GM23338 (cell line): ENCODE measurements at regions not wholly inside any gene's neighbourhood (a gene's known extent, or its start where the extent isn't known, plus 50 kb on each side); places are given as distances from the start of the nearest gene placed in this dataset.

ENCODE experiments used
- ATAC-seq: fragments of 200-7000 bp; cut with Tn5 transposase; 3 replicates; pipeline ENCODE4 v1.9.1; 2020
- DNase-seq: peaks from one replicate; pipeline ENCODE4 v3.0.0-alpha.2; 2015; ENCODE audit warnings: low spot score
- H2AFZ ChIP-seq: fragments of 200-600 bp; sonication (generic); 2 replicates; pipeline ENCODE4 v1.8.0; 2016; ENCODE audit warnings: antibody characterized with exemption, mild to moderate bottlenecking, moderate library complexity
- H3F3A ChIP-seq: fragments of 200-600 bp; sonication (generic); replicated peaks from 2 replicates; pipeline ENCODE4 v1.8.0; 2017; ENCODE audit warnings: antibody characterized with exemption, mixed run types, low read depth
- H3K27ac ChIP-seq: fragments of 200-600 bp; sonication (generic); 2 replicates; pipeline ENCODE4 v1.6.1; 2016; ENCODE audit warnings: low read depth
- H3K27me3 ChIP-seq: fragments of 200-600 bp; sonication (generic); 2 replicates; pipeline ENCODE4 v1.8.0; 2016; ENCODE audit warnings: mild to moderate bottlenecking, mixed run types, moderate library complexity; ENCODE audit not compliant: insufficient read depth
- H3K36me3 ChIP-seq: fragments of 200-600 bp; sonication (generic); 2 replicates; pipeline ENCODE4 v1.8.0; 2016; ENCODE audit warnings: mild to moderate bottlenecking; ENCODE audit not compliant: insufficient read depth
- H3K4me1 ChIP-seq: fragments of 200-600 bp; sonication (generic); 2 replicates; pipeline ENCODE4 v1.8.0; 2016; ENCODE audit warnings: mild to moderate bottlenecking, moderate library complexity; ENCODE audit not compliant: insufficient read depth
- H3K4me2 ChIP-seq: fragments of 200-600 bp; sonication (generic); 2 replicates; pipeline ENCODE4 v1.7.1; 2017; ENCODE audit warnings: mixed run types
- H3K4me3 ChIP-seq: fragments of 200-600 bp; sonication (generic); 2 replicates; pipeline ENCODE4 v1.6.1; 2016; ENCODE audit warnings: mixed run types
- H3K79me2 ChIP-seq: fragments of 200-600 bp; sonication (generic); replicated peaks from 2 replicates; pipeline ENCODE4 v1.8.0; 2017; ENCODE audit warnings: mild to moderate bottlenecking; ENCODE audit not compliant: insufficient read depth
- H3K9me2 ChIP-seq: fragments of 200-600 bp; sonication (generic); 2 replicates; pipeline ENCODE4 v1.8.0; 2017; ENCODE audit not compliant: insufficient read depth
- H4K20me1 ChIP-seq: fragments of 200-600 bp; sonication (generic); replicated peaks from 2 replicates; pipeline ENCODE4 v1.8.0; 2017; ENCODE audit warnings: mild to moderate bottlenecking; ENCODE audit not compliant: insufficient read depth
- H3K27ac Mint-ChIP-seq: 2 replicates; pipeline ENCODE4 v1.8.0; 2020; ENCODE audit warnings: inconsistent platforms, mild to moderate bottlenecking, moderate library complexity, mixed read lengths
- H3K27me3 Mint-ChIP-seq: 3 replicates; pipeline ENCODE4 v1.8.0; 2022; ENCODE audit warnings: low read depth, mild to moderate bottlenecking, moderate library complexity, mixed read lengths, inconsistent platforms; ENCODE audit not compliant: insufficient read depth, poor library complexity
- H3K36me3 Mint-ChIP-seq: 3 replicates; pipeline ENCODE4 v1.8.0; 2021; ENCODE audit warnings: low read depth, mild to moderate bottlenecking, inconsistent platforms, moderate library complexity, mixed read lengths
- H3K4me1 Mint-ChIP-seq: 3 replicates; pipeline ENCODE4 v1.8.0; 2020; ENCODE audit warnings: mild to moderate bottlenecking, inconsistent platforms, mixed read lengths
- H3K4me3 Mint-ChIP-seq: 3 replicates; pipeline ENCODE4 v1.8.0; 2021; ENCODE audit warnings: moderate library complexity, mild to moderate bottlenecking, inconsistent platforms, mixed read lengths
- H3K9me3 Mint-ChIP-seq: 3 replicates; pipeline ENCODE4 v1.8.0; 2020; ENCODE audit warnings: moderate library complexity, mild to moderate bottlenecking, inconsistent platforms, mixed read lengths
- CREB1 ChIP-seq: fragments of 250-450 bp; sonication (Bioruptor Pico); IDR thresholded peaks from 2 replicates; pipeline ENCODE4 v1.5.0; 2020; ENCODE audit warnings: low read depth, mild to moderate bottlenecking, moderate library complexity
- EZH2 ChIP-seq: fragments of 200-600 bp; sonication (generic); IDR thresholded peaks from one replicate; pipeline ENCODE4 v1.8.0; 2017; ENCODE audit warnings: antibody characterized with exemption, mild to moderate bottlenecking, low read depth; ENCODE audit not compliant: unreplicated experiment
- EZH2phosphoT487 ChIP-seq: fragments of 200-600 bp; sonication (generic); IDR thresholded peaks from one replicate; pipeline ENCODE4 v1.8.1; 2018; ENCODE audit warnings: antibody characterized with exemption; ENCODE audit not compliant: unreplicated experiment
- NANOG ChIP-seq: IDR thresholded peaks from 2 replicates; pipeline ENCODE4 v1.6.1; 2016; ENCODE audit warnings: antibody characterized with exemption, borderline replicate concordance
- ZNF114 ChIP-seq: fragments of 250-450 bp; sonication (Bioruptor Pico); IDR thresholded peaks from 2 replicates; pipeline ENCODE4 v1.5.0; 2020; ENCODE audit warnings: mild to moderate bottlenecking, moderate library complexity
- TF ChIP-seq, protein P1 (sequence below), 2 experiments: fragments of 200-600 bp in 1 of 2; sonication (generic) in 1 of 2; conservative IDR thresholded peaks; 2 replicates each; pipeline versions ENCODE4 v1.5.1 to v1.6.1; 2016 to 2017; ENCODE audit warnings: antibody characterized with exemption in 2 of 2, low read depth in 2 of 2, mild to moderate bottlenecking in 2 of 2, moderate library complexity in 1 of 2

DNA sequence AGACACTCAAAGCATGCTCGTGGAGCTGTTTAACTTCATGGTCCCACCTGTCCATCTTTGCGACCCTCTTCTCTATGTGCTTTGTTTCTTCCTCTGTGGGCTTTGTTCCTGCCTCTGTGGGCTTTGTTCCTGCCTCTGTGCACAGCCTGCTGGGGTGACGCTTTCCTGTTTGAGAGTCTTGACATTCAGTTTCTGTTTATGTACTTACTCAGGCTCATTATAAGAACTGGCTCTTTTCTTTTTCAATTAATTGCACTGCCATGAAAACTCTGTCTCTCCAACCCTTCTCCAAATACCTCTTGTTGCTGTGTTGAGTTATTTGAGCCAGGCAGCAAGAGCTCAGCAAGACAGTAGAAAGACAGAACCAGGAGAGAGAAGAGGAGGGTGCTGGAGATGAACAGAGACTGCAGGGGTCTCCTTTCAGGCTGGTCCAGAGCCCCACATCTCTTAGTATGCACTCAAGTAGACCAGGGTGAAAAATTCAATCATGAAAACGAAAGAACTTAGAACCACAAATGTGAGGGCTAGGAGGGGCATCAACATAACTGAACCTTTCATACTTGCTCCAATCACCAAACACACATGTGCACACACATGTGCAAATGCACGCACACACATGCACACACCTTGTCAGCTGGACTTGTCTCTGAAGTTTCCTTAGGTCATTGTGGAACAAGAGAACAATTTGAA is 88.3 kb upstream of the SGIP1 start:
- DNase-seq = no peak
- Mint-ChIP-seq H3K36me3 (no peaks in the 10 kb centered on the region), H3K4me1 (peaks cover 15% of the 10 kb centered on the region), H3K9me3 (no peaks in the 10 kb centered on the region), H3K4me3 (no peak overlapping the region), H3K27ac (no peak overlapping the region; the same call in 1 of the 2 replicates), H3K27me3 (peaks cover 1% of the 10 kb centered on the region)
- Histone ChIP-seq H3K36me3 (no peaks in the 10 kb centered on the region), H3K4me3 (no peak overlapping the region), H2AFZ (peak overlapping the region; percentile 86; the same call in 1 of the 2 replicates), H3K27ac (no peak overlapping the region), H4K20me1 (no peaks in the 10 kb centered on the region), H3K79me2 (no peaks in the 10 kb centered on the region), H3K4me1 (peaks cover 8% of the 10 kb centered on the region; the same call in 1 of the 2 replicates), H3K27me3 (no peaks in the 10 kb centered on the region), H3F3A (no peaks in the 10 kb centered on the region), H3K4me2 (no peak overlapping the region), H3K9me2 (no peaks in the 10 kb centered on the region)
- peak; percentile 42; the same call in 2 of the 3 replicates for ATAC-seq
- TF ChIP-seq NANOG (no peak), EZH2 (no peak), CREB1 (CRISPR knock-in tag) (no peak)
- TF ChIP-seq, protein P1, sequence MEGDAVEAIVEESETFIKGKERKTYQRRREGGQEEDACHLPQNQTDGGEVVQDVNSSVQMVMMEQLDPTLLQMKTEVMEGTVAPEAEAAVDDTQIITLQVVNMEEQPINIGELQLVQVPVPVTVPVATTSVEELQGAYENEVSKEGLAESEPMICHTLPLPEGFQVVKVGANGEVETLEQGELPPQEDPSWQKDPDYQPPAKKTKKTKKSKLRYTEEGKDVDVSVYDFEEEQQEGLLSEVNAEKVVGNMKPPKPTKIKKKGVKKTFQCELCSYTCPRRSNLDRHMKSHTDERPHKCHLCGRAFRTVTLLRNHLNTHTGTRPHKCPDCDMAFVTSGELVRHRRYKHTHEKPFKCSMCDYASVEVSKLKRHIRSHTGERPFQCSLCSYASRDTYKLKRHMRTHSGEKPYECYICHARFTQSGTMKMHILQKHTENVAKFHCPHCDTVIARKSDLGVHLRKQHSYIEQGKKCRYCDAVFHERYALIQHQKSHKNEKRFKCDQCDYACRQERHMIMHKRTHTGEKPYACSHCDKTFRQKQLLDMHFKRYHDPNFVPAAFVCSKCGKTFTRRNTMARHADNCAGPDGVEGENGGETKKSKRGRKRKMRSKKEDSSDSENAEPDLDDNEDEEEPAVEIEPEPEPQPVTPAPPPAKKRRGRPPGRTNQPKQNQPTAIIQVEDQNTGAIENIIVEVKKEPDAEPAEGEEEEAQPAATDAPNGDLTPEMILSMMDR (conservative IDR thresholded peaks at IDR 0.05; ENCODE audit: low read depth in 2 of 2) = 0 out of 4 replicates have a peak, but pooled peaks of 1 of the 2 experiments have one; percentile 2

DNA sequence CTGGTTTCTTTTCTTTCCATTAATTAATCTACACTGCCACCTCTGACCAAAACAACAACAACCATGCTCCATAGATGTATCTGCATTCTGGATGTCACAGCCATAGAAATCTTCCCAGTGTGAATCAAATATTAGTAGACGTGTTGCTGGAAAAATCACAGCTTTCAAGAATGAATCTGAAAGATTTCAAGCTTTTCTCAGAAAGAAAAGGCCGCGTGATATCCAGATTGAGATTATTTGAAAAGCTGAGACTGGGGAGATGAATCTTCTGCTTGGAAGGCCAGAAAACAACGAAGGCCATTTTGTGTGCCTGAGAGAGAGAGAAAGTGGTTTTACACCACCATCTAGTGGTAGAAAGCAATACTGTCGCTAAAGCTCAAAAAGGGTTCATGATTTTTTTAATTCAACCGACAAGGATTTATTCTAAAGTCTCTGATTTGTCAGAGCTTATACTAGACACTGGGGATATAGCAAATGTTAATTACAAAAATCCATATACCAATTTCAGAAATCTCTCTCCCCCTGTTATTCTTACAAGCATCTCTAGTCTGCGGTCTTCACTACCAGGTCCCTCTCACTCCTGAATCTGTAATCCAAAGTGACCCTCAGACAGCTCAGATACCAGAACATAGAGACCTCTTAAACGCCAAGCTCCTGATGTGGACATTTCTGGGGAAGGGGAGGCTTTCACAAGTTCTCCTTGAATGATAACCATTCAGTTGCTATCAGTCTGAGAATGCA is 87.5 kb upstream of the SGIP1 start:
- Histone ChIP-seq H3K27ac (no peak overlapping the region), H3K4me2 (no peak overlapping the region), H3K4me1 (peaks cover 8% of the 10 kb centered on the region; the same call in 1 of the 2 replicates), H2AFZ (no peak overlapping the region; the same call in 1 of the 2 replicates), H4K20me1 (no peaks in the 10 kb centered on the region), H3K27me3 (no peaks in the 10 kb centered on the region), H3K4me3 (no peak overlapping the region), H3F3A (no peaks in the 10 kb centered on the region), H3K36me3 (no peaks in the 10 kb centered on the region), H3K79me2 (no peaks in the 10 kb centered on the region), H3K9me2 (no peaks in the 10 kb centered on the region)
- no peak overlapping the region for H3K27ac Mint-ChIP-seq
- ATAC-seq = peak; percentile 79
- H3K4me3 Mint-ChIP-seq = no peak overlapping the region; the same call in 2 of the 3 replicates
- DNase-seq = peak; percentile 80
- H3K9me3 Mint-ChIP-seq = no peaks in the 10 kb centered on the region
- TF ChIP-seq ZNF114 (CRISPR knock-in tag) (no peak), CREB1 (CRISPR knock-in tag) (no peak), EZH2phosphoT487 (no peak)
- TF ChIP-seq, protein P1 (conservative IDR thresholded peaks at IDR 0.05; ENCODE audit: low read depth in 2 of 2) = peak; percentile 83 to 84
- peaks cover 15% of the 10 kb centered on the region for H3K4me1 Mint-ChIP-seq
- H3K36me3 Mint-ChIP-seq = no peaks in the 10 kb centered on the region
- peaks cover 1% of the 10 kb centered on the region for H3K27me3 Mint-ChIP-seq
